ENCODE measurements at regions not wholly inside any gene's neighbourhood (a gene's known extent, or its start where the extent isn't known, plus 50 kb on each side); places are given as distances from the start of the nearest gene placed in this dataset.
A peak's percentile ranks its signal among the peaks of the same experiment; 100 is the strongest.

- no peak for ATAC-seq
- H3K27me3 ChIP-seq, result no peaks in the 10 kb centered on the region
- no peaks in the 10 kb centered on the region for H3K36me3 ChIP-seq
- H3K27ac ChIP-seq, result no peak overlapping the region
- intact Hi-C loops (cut with DNase I), result no loop called here
- no peaks in the 10 kb centered on the region for H3K4me1 ChIP-seq
- TF ChIP-seq, protein P1, sequence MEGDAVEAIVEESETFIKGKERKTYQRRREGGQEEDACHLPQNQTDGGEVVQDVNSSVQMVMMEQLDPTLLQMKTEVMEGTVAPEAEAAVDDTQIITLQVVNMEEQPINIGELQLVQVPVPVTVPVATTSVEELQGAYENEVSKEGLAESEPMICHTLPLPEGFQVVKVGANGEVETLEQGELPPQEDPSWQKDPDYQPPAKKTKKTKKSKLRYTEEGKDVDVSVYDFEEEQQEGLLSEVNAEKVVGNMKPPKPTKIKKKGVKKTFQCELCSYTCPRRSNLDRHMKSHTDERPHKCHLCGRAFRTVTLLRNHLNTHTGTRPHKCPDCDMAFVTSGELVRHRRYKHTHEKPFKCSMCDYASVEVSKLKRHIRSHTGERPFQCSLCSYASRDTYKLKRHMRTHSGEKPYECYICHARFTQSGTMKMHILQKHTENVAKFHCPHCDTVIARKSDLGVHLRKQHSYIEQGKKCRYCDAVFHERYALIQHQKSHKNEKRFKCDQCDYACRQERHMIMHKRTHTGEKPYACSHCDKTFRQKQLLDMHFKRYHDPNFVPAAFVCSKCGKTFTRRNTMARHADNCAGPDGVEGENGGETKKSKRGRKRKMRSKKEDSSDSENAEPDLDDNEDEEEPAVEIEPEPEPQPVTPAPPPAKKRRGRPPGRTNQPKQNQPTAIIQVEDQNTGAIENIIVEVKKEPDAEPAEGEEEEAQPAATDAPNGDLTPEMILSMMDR (IDR thresholded peaks at IDR 0.05), result no peak
- DNase-seq, result peak in 2 of 4 donors; percentile 77 to 87
- no peaks in the 10 kb centered on the region for H3K9me3 ChIP-seq
- H3K4me3 ChIP-seq, result no peak overlapping the region
These were observed 140.6 kb downstream of the OPN5 start for GRCh38 chr6:47922391-47922790.

DNA sequence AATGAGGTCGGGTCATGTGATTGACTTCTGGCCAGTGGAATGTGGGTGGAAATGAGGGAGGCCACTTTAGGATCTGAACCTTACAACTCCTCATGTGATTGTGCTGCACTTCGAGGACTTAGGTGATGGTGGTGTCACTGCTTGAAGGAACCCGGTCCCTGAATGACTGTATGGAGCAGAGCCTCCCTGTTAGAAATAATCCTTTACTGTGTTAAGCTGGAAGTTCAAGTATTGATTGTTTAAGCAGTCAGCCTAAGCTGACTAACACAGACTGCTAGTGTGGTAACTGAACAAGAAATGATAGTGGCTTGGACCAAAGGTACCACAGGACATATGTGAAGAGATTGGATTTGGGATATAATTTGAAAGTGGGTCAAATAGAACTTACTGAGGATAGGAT lies 138.0 kb downstream of the OPN5 start:
- TF ChIP-seq, protein P1 (IDR thresholded peaks at IDR 0.05), result no peak
- Histone ChIP-seq H3K4me3 (no peak overlapping the region), H3K36me3 (no peaks in the 10 kb centered on the region), H3K9me3 (no peaks in the 10 kb centered on the region), H3K27me3 (no peaks in the 10 kb centered on the region), H3K27ac (no peak overlapping the region), H3K4me1 (no peaks in the 10 kb centered on the region)
- DNase-seq, result no peak
- intact Hi-C loops (cut with DNase I), result no loop called here
- no peak for ATAC-seq

- Histone ChIP-seq H3K4me1 (no peaks in the 10 kb centered on the region), H3K4me3 (no peak overlapping the region), H3K36me3 (no peaks in the 10 kb centered on the region), H3K27me3 (no peaks in the 10 kb centered on the region), H3K27ac (no peak overlapping the region), H3K9me3 (no peaks in the 10 kb centered on the region)
- DNase-seq (peak in 1 of 4 donors; percentile 16), ATAC-seq (no peak)
- TF ChIP-seq, protein P1 (IDR thresholded peaks at IDR 0.05), result no peak
- intact Hi-C loops (cut with DNase I), result no loop called here
These were observed 136.0 kb downstream of the OPN5 start for GRCh38 chr6:47917811-47918210.

- intact Hi-C loops (cut with DNase I), result no loop called here
- TF ChIP-seq, protein P1 (IDR thresholded peaks at IDR 0.05), result no peak
- H3K27me3 ChIP-seq, result no peaks in the 10 kb centered on the region
- H3K4me1 ChIP-seq, result no peaks in the 10 kb centered on the region
- no peak overlapping the region for H3K27ac ChIP-seq
- H3K4me3 ChIP-seq, result no peak overlapping the region
- ATAC-seq, result no peak
- no peak for DNase-seq
- no peaks in the 10 kb centered on the region for H3K36me3 ChIP-seq
- no peaks in the 10 kb centered on the region for H3K9me3 ChIP-seq
These were observed 135.4 kb downstream of the OPN5 start for GRCh38 chr6:47917202-47917601.

- H3K4me3 ChIP-seq, result no peak overlapping the region
- H3K27ac ChIP-seq, result no peak overlapping the region
- TF ChIP-seq, protein P1 (IDR thresholded peaks at IDR 0.05), result no peak
- no peaks in the 10 kb centered on the region for H3K36me3 ChIP-seq
- ATAC-seq, result no peak
- intact Hi-C loops (cut with DNase I), result no loop called here
- no peaks in the 10 kb centered on the region for H3K4me1 ChIP-seq
- H3K27me3 ChIP-seq, result no peaks in the 10 kb centered on the region
- DNase-seq, result no peak
- H3K9me3 ChIP-seq, result no peaks in the 10 kb centered on the region
These were observed 133.2 kb downstream of the OPN5 start for GRCh38 chr6:47915017-47915416.
